GM19468 (cell line): ENCODE measurements at regions not wholly inside any gene's neighbourhood (a gene's known extent, or its start where the extent isn't known, plus 50 kb on each side); places are given as distances from the start of the nearest gene placed in this dataset.

Source experiments
- ATAC-seq: cut with Tn5 transposase; IDR thresholded peaks from one replicate; pipeline ENCODE4 v1.9.1; 2021; ENCODE audit warnings: mild to moderate bottlenecking, moderate library complexity, moderate number of reproducible peaks; ENCODE audit not compliant: unreplicated experiment; ENCODE audit errors: extremely low read depth

GRCh38 chr17:33352526-33352925 lies 59.4 kb upstream of the ASIC2 start:
- ATAC-seq: no peak

- no peak for ATAC-seq
Observed at GRCh38 chr17:33356266-33356665, 63.2 kb upstream of the ASIC2 start.

GRCh38 chr17:33363475-33363874 lies 70.4 kb upstream of the ASIC2 start:
- no peak for ATAC-seq

GRCh38 chr17:33366960-33367359 lies 73.9 kb upstream of the ASIC2 start:
- no peak for ATAC-seq

GRCh38 chr17:33369149-33369548 lies 76.1 kb upstream of the ASIC2 start:
- ATAC-seq: no peak

- no peak for ATAC-seq
Observed at GRCh38 chr17:33369876-33370275, 76.8 kb upstream of the ASIC2 start.

- ATAC-seq: no peak
Observed at GRCh38 chr17:33370401-33370800, 77.3 kb upstream of the ASIC2 start.

GRCh38 chr17:33371377-33371776 lies 78.3 kb upstream of the ASIC2 start:
- ATAC-seq: no peak

- ATAC-seq: no peak
Observed at GRCh38 chr17:33373273-33373672, 80.2 kb upstream of the ASIC2 start.

GRCh38 chr17:33375103-33375502 lies 82.0 kb upstream of the ASIC2 start:
- no peak for ATAC-seq

GRCh38 chr17:33375783-33376182 lies 82.7 kb upstream of the ASIC2 start:
- no peak for ATAC-seq

GRCh38 chr17:33377837-33378595 lies 84.9 kb upstream of the ASIC2 start:
- no peak for ATAC-seq

- no peak for ATAC-seq
Observed at GRCh38 chr17:33381201-33381600, 88.1 kb upstream of the ASIC2 start.

- ATAC-seq: no peak
Observed at GRCh38 chr17:33383488-33384023, 90.5 kb upstream of the ASIC2 start.

GRCh38 chr17:33385133-33385532 lies 92.0 kb upstream of the ASIC2 start:
- no peak for ATAC-seq

- ATAC-seq: no peak
Observed at GRCh38 chr17:33385713-33386112, 92.6 kb upstream of the ASIC2 start.

- no peak for ATAC-seq
Observed at GRCh38 chr17:33387406-33387805, 94.3 kb upstream of the ASIC2 start.

GRCh38 chr17:33389504-33390135 lies 96.5 kb upstream of the ASIC2 start:
- ATAC-seq: no peak

GRCh38 chr17:33390479-33391176 lies 97.5 kb upstream of the ASIC2 start:
- no peak for ATAC-seq

- no peak for ATAC-seq
Observed at GRCh38 chr17:33396818-33397217, 103.7 kb upstream of the ASIC2 start.

GRCh38 chr17:33398386-33398785 lies 105.3 kb upstream of the ASIC2 start:
- ATAC-seq: no peak
